ENCODE measurements at regions not wholly inside any gene's neighbourhood (a gene's known extent, or its start where the extent isn't known, plus 50 kb on each side); places are given as distances from the start of the nearest gene placed in this dataset.

DNA sequence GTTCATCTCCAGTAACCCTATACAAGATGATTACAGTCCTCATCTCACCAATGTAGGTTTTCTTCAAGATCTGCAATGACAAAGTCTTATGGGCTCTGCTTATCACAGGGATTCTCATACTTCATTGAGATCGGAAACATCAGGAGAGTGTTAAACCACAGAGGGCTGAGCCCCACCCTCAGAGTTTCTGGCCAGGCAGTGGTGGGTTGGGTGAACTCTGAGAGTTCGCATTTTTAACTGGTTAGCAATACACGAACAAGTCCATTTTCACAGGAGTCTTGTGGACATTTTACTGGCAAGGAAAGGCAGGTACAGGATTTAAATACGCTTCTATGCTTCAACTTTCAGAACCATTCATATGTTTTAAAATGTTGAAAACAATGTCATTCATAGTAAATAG lies 366.7 kb upstream of the ROBO2 start:
- intact Hi-C loops (cut with DNase I) = no loop called here
- TF ChIP-seq, protein P1, sequence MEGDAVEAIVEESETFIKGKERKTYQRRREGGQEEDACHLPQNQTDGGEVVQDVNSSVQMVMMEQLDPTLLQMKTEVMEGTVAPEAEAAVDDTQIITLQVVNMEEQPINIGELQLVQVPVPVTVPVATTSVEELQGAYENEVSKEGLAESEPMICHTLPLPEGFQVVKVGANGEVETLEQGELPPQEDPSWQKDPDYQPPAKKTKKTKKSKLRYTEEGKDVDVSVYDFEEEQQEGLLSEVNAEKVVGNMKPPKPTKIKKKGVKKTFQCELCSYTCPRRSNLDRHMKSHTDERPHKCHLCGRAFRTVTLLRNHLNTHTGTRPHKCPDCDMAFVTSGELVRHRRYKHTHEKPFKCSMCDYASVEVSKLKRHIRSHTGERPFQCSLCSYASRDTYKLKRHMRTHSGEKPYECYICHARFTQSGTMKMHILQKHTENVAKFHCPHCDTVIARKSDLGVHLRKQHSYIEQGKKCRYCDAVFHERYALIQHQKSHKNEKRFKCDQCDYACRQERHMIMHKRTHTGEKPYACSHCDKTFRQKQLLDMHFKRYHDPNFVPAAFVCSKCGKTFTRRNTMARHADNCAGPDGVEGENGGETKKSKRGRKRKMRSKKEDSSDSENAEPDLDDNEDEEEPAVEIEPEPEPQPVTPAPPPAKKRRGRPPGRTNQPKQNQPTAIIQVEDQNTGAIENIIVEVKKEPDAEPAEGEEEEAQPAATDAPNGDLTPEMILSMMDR (IDR thresholded peaks at IDR 0.05; ENCODE audit: borderline replicate concordance, extremely low read depth, insufficient read depth) = no peak
- Histone ChIP-seq H3K4me1 (ENCODE audit: control insufficient read depth in 2 of 3, insufficient read depth in 2 of 3, low read depth in 1 of 3, low read length in 3 of 3) (no peaks in the 10 kb centered on the region), H3K9ac (ENCODE audit: low read length in 3 of 3) (no peak overlapping the region), H3K27ac (ENCODE audit: low read depth in 2 of 2, low read length in 2 of 2) (no peak overlapping the region), H3K27me3 (ENCODE audit: control insufficient read depth, insufficient read depth, low read length) (no peaks in the 10 kb centered on the region), H3K4me3 (ENCODE audit: low read length in 3 of 3) (no peak overlapping the region), H3K9me3 (ENCODE audit: control insufficient read depth in 2 of 3, insufficient read depth in 1 of 3, low read length in 3 of 3) (no peaks in the 10 kb centered on the region), H3K36me3 (ENCODE audit: control insufficient read depth in 2 of 3, insufficient read depth in 3 of 3, low read length in 3 of 3) (no peaks in the 10 kb centered on the region)
- no peak for FAIRE-seq
- no peak for DNase-seq

DNA sequence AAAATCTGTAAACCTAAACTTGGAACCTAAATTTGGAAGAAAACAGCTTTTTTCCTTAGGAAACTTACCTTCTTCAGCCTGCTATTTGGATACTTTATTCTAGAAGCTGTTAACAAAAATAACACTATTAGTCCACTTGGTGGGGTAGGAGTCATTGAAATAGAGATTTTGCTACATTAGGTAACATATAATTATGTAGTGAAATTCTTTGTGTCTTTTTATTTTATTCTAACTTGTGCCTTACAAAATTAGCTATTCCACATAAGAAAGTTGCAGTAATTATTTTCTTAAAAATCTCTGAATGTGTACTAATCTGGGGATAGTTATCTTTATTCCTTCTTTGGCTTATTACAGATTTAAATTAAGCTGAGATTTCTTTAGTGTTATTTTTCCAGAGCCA lies 360.4 kb upstream of the ROBO2 start:
- Histone ChIP-seq H3K27ac (ENCODE audit: low read depth in 2 of 2, low read length in 2 of 2) (no peak overlapping the region), H3K9me3 (ENCODE audit: control insufficient read depth in 2 of 3, insufficient read depth in 1 of 3, low read length in 3 of 3) (no peaks in the 10 kb centered on the region), H3K4me1 (ENCODE audit: control insufficient read depth in 2 of 3, insufficient read depth in 2 of 3, low read depth in 1 of 3, low read length in 3 of 3) (no peaks in the 10 kb centered on the region), H3K4me3 (ENCODE audit: low read length in 3 of 3) (no peak overlapping the region), H3K9ac (ENCODE audit: low read length in 3 of 3) (no peak overlapping the region), H3K36me3 (ENCODE audit: control insufficient read depth in 2 of 3, insufficient read depth in 3 of 3, low read length in 3 of 3) (no peaks in the 10 kb centered on the region), H3K27me3 (ENCODE audit: control insufficient read depth, insufficient read depth, low read length) (no peaks in the 10 kb centered on the region)
- intact Hi-C loops (cut with DNase I) = no loop called here
- DNase-seq (peak in 2 of 5 donors; percentile 38 to 65), FAIRE-seq (peak; percentile 30)
- TF ChIP-seq, protein P1 (IDR thresholded peaks at IDR 0.05; ENCODE audit: borderline replicate concordance, extremely low read depth, insufficient read depth) = no peak

DNA sequence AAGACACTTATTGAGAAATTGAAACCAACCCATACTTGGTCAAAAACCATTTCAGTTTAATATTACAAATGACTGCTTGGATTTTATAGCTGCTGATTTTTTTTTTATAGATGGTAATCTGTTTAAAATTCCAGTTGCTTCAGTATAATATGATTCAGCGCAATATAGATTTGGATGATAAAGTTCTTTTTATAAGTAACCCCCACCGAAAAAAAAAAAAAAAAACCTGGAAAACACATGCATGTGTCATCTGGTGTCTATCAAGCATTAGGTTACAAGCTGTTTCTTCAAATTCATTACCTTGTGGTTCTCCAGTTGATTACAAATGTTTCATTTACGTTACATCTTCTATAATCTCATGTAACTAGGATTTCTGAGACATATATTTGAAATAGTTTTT lies 356.6 kb upstream of the ROBO2 start:
- H3K27ac ChIP-seq (ENCODE audit: low read depth in 2 of 2, low read length in 2 of 2) = no peak overlapping the region
- intact Hi-C loops (cut with DNase I) = no loop called here
- no peaks in the 10 kb centered on the region for H3K36me3 ChIP-seq (ENCODE audit: control insufficient read depth in 2 of 3, insufficient read depth in 3 of 3, low read length in 3 of 3)
- no peak for FAIRE-seq
- H3K4me1 ChIP-seq (ENCODE audit: control insufficient read depth in 2 of 3, insufficient read depth in 2 of 3, low read depth in 1 of 3, low read length in 3 of 3) = no peaks in the 10 kb centered on the region
- no peaks in the 10 kb centered on the region for H3K27me3 ChIP-seq (ENCODE audit: control insufficient read depth, insufficient read depth, low read length)
- DNase-seq = no peak
- no peak overlapping the region for H3K4me3 ChIP-seq (ENCODE audit: low read length in 3 of 3)
- H3K9me3 ChIP-seq (ENCODE audit: control insufficient read depth in 2 of 3, insufficient read depth in 1 of 3, low read length in 3 of 3) = no peaks in the 10 kb centered on the region
- H3K9ac ChIP-seq (ENCODE audit: low read length in 3 of 3) = no peak overlapping the region
- TF ChIP-seq, protein P1 (IDR thresholded peaks at IDR 0.05; ENCODE audit: borderline replicate concordance, extremely low read depth, insufficient read depth) = no peak

DNA sequence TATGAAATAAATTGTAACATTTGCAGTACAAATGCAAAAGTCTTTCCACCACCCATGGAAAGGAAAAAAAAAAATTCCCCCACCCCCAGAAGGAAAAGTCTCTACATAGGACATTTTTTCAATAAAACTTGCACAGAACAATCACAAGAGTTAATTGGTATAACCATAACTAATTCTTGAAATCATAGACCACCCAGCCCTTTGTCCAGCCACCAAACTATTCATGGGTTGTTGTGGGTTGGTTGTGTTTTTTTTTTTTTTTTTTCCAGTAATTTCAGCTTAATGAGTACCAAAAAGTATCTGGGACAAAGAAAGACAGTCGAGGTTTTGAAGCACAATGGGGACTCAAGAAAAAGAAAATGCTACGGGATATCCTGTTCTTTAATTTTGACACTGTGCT lies 355.0 kb upstream of the ROBO2 start:
- no peak overlapping the region for H3K27ac ChIP-seq (ENCODE audit: low read depth in 2 of 2, low read length in 2 of 2)
- H3K9ac ChIP-seq (ENCODE audit: low read length in 3 of 3) = no peak overlapping the region
- H3K36me3 ChIP-seq (ENCODE audit: control insufficient read depth in 2 of 3, insufficient read depth in 3 of 3, low read length in 3 of 3) = no peaks in the 10 kb centered on the region
- H3K4me3 ChIP-seq (ENCODE audit: low read length in 3 of 3) = no peak overlapping the region
- TF ChIP-seq, protein P1 (IDR thresholded peaks at IDR 0.05; ENCODE audit: borderline replicate concordance, extremely low read depth, insufficient read depth) = no peak
- no peaks in the 10 kb centered on the region for H3K27me3 ChIP-seq (ENCODE audit: control insufficient read depth, insufficient read depth, low read length)
- H3K9me3 ChIP-seq (ENCODE audit: control insufficient read depth in 2 of 3, insufficient read depth in 1 of 3, low read length in 3 of 3) = no peaks in the 10 kb centered on the region
- FAIRE-seq (no peak), DNase-seq (no peak)
- intact Hi-C loops (cut with DNase I) = no loop called here
- no peaks in the 10 kb centered on the region for H3K4me1 ChIP-seq (ENCODE audit: control insufficient read depth in 2 of 3, insufficient read depth in 2 of 3, low read depth in 1 of 3, low read length in 3 of 3)
